Loucy (cell line): ENCODE measurements at regions not wholly inside any gene's neighbourhood (a gene's known extent, or its start where the extent isn't known, plus 50 kb on each side); places are given as distances from the start of the nearest gene placed in this dataset.

ENCODE experiments used
- EZH2phosphoT487 ChIP-seq: fragments of 200-600 bp; IDR thresholded peaks from 2 replicates; pipeline ENCODE4 v1.6.1; 2018; ENCODE audit warnings: antibody characterized with exemption, mild to moderate bottlenecking, moderate library complexity, borderline replicate concordance
- TF ChIP-seq, protein P1 (sequence below): fragments of 200-600 bp; sonication (generic); conservative IDR thresholded peaks from 2 replicates; pipeline ENCODE4 v1.5.1; 2014; ENCODE audit warnings: mild to moderate bottlenecking, antibody characterized with exemption, low read length

DNA sequence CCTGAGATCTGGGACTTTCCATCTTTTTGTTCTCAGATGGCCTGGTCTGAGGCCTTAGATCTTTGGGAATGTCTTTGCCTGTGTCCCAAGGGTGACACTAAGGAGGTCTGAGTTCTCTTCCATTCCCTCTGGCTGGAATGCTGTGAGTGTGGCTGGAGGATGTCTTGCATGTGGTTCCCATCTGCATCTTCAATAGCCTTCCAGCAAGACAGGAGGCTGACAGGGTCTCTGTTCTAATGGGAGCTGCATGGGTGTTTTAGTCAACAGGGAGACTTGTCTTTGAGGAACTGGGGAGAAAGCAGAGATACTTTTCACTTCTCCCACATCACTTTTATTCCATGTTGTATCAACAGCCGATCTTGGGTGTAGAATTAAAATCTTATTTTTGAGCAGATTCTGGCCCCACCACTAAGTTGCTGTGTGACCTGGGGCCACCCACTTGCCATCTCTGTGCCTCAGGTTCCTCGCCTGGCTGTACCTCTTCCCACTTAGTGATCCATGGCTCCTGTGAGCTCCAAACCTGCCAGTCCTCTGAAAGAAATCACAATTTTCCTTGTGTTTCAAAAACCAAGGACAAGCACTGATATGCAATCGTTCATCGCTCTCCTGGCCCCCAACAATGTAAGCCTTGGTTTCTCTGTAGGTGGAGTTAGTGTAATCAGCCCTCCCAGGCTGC lies 75.2 kb downstream of the LSM3 start:
- TF ChIP-seq, protein P1, sequence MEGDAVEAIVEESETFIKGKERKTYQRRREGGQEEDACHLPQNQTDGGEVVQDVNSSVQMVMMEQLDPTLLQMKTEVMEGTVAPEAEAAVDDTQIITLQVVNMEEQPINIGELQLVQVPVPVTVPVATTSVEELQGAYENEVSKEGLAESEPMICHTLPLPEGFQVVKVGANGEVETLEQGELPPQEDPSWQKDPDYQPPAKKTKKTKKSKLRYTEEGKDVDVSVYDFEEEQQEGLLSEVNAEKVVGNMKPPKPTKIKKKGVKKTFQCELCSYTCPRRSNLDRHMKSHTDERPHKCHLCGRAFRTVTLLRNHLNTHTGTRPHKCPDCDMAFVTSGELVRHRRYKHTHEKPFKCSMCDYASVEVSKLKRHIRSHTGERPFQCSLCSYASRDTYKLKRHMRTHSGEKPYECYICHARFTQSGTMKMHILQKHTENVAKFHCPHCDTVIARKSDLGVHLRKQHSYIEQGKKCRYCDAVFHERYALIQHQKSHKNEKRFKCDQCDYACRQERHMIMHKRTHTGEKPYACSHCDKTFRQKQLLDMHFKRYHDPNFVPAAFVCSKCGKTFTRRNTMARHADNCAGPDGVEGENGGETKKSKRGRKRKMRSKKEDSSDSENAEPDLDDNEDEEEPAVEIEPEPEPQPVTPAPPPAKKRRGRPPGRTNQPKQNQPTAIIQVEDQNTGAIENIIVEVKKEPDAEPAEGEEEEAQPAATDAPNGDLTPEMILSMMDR: no peak
- TF ChIP-seq EZH2phosphoT487: no peak
